Prostate gland (tissue), 2 donors: ENCODE measurements at regions not wholly inside any gene's neighbourhood (a gene's known extent, or its start where the extent isn't known, plus 50 kb on each side); places are given as distances from the start of the nearest gene placed in this dataset.

Experiments
- DNase-seq: peaks from one replicate; pipeline ENCODE4 v3.0.0-alpha.2; 2019; ENCODE audit warnings: low spot score
- H3K27ac ChIP-seq, 2 donors: fragments of 200-600 bp; sonication (generic); 2 replicates each; pipeline ENCODE4 v1.5.1; 2017 to 2019
- H3K27me3 ChIP-seq: fragments of 200-600 bp; sonication (generic); replicated peaks from 2 replicates; pipeline ENCODE4 v1.5.1; 2019; ENCODE audit not compliant: insufficient read depth
- H3K36me3 ChIP-seq, 2 donors: fragments of 200-600 bp; sonication (generic); 1 replicate in 1 of 2; 2 replicates in 1 of 2; pipeline versions ENCODE4 v1.5.1 to v1.8.1; 2017 to 2019
- H3K4me1 ChIP-seq: fragments of 200-600 bp; sonication (generic); replicated peaks from 2 replicates; pipeline ENCODE4 v1.5.1; 2019
- H3K4me3 ChIP-seq, 2 donors: fragments of 200-600 bp; sonication (generic); 2 replicates each; pipeline ENCODE4 v1.5.1; 2017 to 2019
- H3K9me3 ChIP-seq: fragments of 200-600 bp; sonication (generic); 2 replicates; pipeline ENCODE4 v1.5.1; 2017
- POLR2A ChIP-seq: fragments of 450-650 bp; IDR thresholded peaks from one replicate; pipeline ENCODE4 v1.6.1; 2016; ENCODE audit warnings: antibody characterized with exemption, mild to moderate bottlenecking
- POLR2AphosphoS5 ChIP-seq: sonication (generic); formaldehyde crosslinking; IDR thresholded peaks from one replicate; pipeline ENCODE4 v1.6.1; 2017; ENCODE audit warnings: antibody characterized with exemption
- WGBS: methylation state at CpG from one replicate; pipeline ENCODE4 v1.1.5; 2018; 5-methylcytosine and 5-hydroxymethylcytosine counted together
- intact Hi-C: fragments of 100-400 bp; cut with DNase I; formaldehyde crosslinking; loops from one replicate; pipeline ENCODE4 v1.14.2; 2022
- TF ChIP-seq, protein P1 (sequence below), 4 experiments: fragments of 200-600 bp in 2 of 4; fragments of 450-650 bp in 2 of 4; sonication (generic) in 2 of 4; IDR thresholded peaks; 1 replicate in 3 of 4; 2 replicates in 1 of 4; pipeline ENCODE4 v1.5.1; 2016 to 2019; ENCODE audit warnings: antibody characterized with exemption in 4 of 4, mild to moderate bottlenecking in 2 of 4, moderate library complexity in 2 of 4

- Histone ChIP-seq H3K4me1 (no peaks in the 10 kb centered on the region), H3K36me3 (no peaks in the 10 kb centered on the region), H3K9me3 (no peaks in the 10 kb centered on the region), H3K27ac (no peak overlapping the region), H3K4me3 (no peak overlapping the region), H3K27me3 (no peaks in the 10 kb centered on the region)
- TF ChIP-seq POLR2A, result no peak
- TF ChIP-seq, protein P1, sequence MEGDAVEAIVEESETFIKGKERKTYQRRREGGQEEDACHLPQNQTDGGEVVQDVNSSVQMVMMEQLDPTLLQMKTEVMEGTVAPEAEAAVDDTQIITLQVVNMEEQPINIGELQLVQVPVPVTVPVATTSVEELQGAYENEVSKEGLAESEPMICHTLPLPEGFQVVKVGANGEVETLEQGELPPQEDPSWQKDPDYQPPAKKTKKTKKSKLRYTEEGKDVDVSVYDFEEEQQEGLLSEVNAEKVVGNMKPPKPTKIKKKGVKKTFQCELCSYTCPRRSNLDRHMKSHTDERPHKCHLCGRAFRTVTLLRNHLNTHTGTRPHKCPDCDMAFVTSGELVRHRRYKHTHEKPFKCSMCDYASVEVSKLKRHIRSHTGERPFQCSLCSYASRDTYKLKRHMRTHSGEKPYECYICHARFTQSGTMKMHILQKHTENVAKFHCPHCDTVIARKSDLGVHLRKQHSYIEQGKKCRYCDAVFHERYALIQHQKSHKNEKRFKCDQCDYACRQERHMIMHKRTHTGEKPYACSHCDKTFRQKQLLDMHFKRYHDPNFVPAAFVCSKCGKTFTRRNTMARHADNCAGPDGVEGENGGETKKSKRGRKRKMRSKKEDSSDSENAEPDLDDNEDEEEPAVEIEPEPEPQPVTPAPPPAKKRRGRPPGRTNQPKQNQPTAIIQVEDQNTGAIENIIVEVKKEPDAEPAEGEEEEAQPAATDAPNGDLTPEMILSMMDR (IDR thresholded peaks at IDR 0.05), result no peak
- no peak for TF ChIP-seq POLR2AphosphoS5
- no peak for DNase-seq
- WGBS, result 90% methylated on average over 2 of the region's 2 CpGs
- intact Hi-C loops, result no loop called here
Observed at GRCh38 chr12:68434391-68435298, 102.5 kb upstream of the MDM1 start.

DNA sequence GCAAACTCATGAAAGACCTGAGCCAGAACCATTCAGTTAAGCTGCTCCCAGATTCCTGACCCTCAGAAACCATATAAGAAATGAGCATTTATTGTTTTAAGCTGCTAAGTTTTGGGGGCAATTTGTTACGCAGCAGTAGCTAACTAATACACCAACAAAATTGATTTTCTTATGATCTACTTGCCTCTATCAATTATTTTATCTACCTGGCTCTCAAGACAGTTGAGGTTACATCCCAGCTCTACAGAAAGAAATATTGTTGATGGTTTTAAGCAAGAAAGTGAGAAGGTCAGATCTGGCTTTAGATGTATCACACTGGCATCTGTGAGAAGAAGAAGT lies 103.1 kb upstream of the MDM1 start:
- no peaks in the 10 kb centered on the region for H3K9me3 ChIP-seq
- DNase-seq, result no peak
- intact Hi-C loops, result no loop called here
- H3K27ac ChIP-seq, result no peak overlapping the region
- TF ChIP-seq, protein P1 (IDR thresholded peaks at IDR 0.05), result no peak
- no peak for TF ChIP-seq POLR2AphosphoS5
- no peak for TF ChIP-seq POLR2A
- H3K27me3 ChIP-seq, result no peaks in the 10 kb centered on the region
- no peaks in the 10 kb centered on the region for H3K4me1 ChIP-seq
- 97% methylated on average over 1 of the region's 1 CpG for WGBS
- no peak overlapping the region for H3K4me3 ChIP-seq
- H3K36me3 ChIP-seq, result no peaks in the 10 kb centered on the region

DNA sequence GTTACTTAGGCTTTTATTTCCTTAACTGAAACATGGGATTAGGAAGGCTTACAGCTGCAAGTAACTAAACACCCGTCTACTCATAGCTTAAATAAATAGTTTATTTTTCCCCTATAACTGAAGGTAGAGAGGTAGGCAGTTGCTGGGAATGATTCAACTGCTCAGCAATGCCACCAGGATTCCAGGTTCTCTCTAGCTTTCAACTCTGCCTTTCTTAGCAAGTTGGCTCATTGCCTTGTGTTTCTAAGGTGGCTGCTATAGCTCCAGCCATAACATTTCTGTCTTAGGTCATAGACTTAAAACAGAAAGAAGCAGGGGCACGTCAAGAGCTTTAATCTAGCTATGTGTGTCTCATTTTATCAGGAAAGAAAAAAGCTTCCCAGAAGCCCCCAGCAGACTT lies 103.7 kb upstream of the MDM1 start:
- no peak for DNase-seq
- WGBS, result 79% methylated on average over 2 of the region's 2 CpGs
- TF ChIP-seq POLR2A (no peak), POLR2AphosphoS5 (no peak)
- TF ChIP-seq, protein P1 (IDR thresholded peaks at IDR 0.05), result no peak

GRCh38 chr12:68438601-68439000 lies 106.4 kb upstream of the MDM1 start:
- 90% methylated on average over 3 of the region's 3 CpGs for WGBS
- Histone ChIP-seq H3K4me1 (no peaks in the 10 kb centered on the region), H3K9me3 (no peaks in the 10 kb centered on the region), H3K27ac (no peak overlapping the region), H3K27me3 (no peaks in the 10 kb centered on the region), H3K36me3 (no peaks in the 10 kb centered on the region), H3K4me3 (no peak overlapping the region)
- intact Hi-C loops, result no loop called here
- TF ChIP-seq, protein P1 (IDR thresholded peaks at IDR 0.05), result no peak
- no peak for TF ChIP-seq POLR2AphosphoS5
- DNase-seq, result no peak

More for the DNA sequence above, 103.7 kb upstream of the MDM1 start:
- H3K27me3 ChIP-seq, result no peaks in the 10 kb centered on the region
- no peak overlapping the region for H3K27ac ChIP-seq
- H3K4me1 ChIP-seq, result no peaks in the 10 kb centered on the region
- no peaks in the 10 kb centered on the region for H3K9me3 ChIP-seq
- intact Hi-C loops, result no loop called here
- H3K36me3 ChIP-seq, result no peaks in the 10 kb centered on the region
- no peak overlapping the region for H3K4me3 ChIP-seq

DNA sequence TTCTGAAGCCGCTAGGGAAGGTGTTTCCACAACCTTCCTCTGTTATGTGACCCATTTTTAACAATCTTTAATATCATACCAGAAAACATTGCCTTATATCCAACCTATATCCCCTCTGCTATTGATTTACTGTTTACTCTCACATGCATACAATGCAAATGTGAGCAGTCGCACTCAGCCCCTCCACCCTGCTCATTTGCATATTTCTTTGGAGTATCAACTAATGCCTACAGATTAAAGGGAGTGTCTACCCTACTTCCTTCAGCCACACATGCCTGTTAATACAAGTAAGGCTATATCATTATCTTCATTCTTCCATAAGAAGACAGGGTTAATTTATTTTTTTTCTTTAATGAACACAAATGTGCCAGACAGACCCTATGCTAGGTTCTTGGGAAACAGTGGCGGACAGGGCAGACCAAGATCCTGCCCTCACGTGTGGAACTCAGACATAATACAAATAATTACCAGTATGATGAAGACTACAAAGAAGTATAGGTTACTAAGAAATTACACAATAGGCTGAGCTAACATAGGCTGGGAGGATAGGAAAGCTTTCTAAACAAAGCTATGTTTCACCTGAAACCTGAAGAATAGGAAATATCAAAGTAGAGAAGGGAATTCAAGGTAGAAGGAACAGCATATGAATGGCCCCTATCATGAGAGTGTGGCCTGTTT lies 107.3 kb upstream of the MDM1 start:
- intact Hi-C loops, result no loop called here

More for the DNA sequence above, 107.3 kb upstream of the MDM1 start:
- TF ChIP-seq POLR2A (no peak), POLR2AphosphoS5 (no peak)
- TF ChIP-seq, protein P1 (IDR thresholded peaks at IDR 0.05), result no peak
- Histone ChIP-seq H3K4me3 (no peak overlapping the region), H3K27ac (no peak overlapping the region), H3K4me1 (no peaks in the 10 kb centered on the region), H3K36me3 (no peaks in the 10 kb centered on the region), H3K9me3 (no peaks in the 10 kb centered on the region), H3K27me3 (no peaks in the 10 kb centered on the region)
- WGBS, result 94% methylated on average over 4 of the region's 4 CpGs
- DNase-seq, result no peak
